ENCODE measurements at regions not wholly inside any gene's neighbourhood (a gene's known extent, or its start where the extent isn't known, plus 50 kb on each side); places are given as distances from the start of the nearest gene placed in this dataset.

- Histone ChIP-seq H3K23ac (ENCODE audit: insufficient read length, low read depth, low read length) (no peak overlapping the region), H3K27me3 (ENCODE audit: insufficient read depth, low read length) (no peaks in the 10 kb centered on the region), H2BK20ac (ENCODE audit: low read depth, low read length, poor library complexity, severe bottlenecking) (no peak overlapping the region), H2AK5ac (ENCODE audit: insufficient read length, low read length) (no peak overlapping the region), H4K20me1 (ENCODE audit: control insufficient read depth, insufficient read depth, insufficient read length) (no peaks in the 10 kb centered on the region), H3K56ac (ENCODE audit: insufficient read length, low read depth, low read length) (no peak overlapping the region), H3K9me3 (ENCODE audit: control insufficient read depth, low read depth, low read length) (no peaks in the 10 kb centered on the region), H4K5ac (ENCODE audit: insufficient read length, low read depth, low read length) (no peak overlapping the region), H3K79me2 (ENCODE audit: insufficient read depth, low read length) (no peaks in the 10 kb centered on the region), H2BK12ac (ENCODE audit: insufficient read length, low read depth, low read length) (no peak overlapping the region), H3K79me1 (ENCODE audit: insufficient read depth, low read depth, low read length, poor library complexity, severe bottlenecking) (no peaks in the 10 kb centered on the region), H3K27ac (ENCODE audit: insufficient read length, low read depth, low read length) (no peak overlapping the region), H3K4me1 (ENCODE audit: insufficient read depth, low read length) (no peaks in the 10 kb centered on the region), H4K8ac (replicated peaks; ENCODE audit: insufficient read length, low read depth, low read length) (no peak overlapping the region), H2BK5ac (ENCODE audit: insufficient read length, low read length) (no peak overlapping the region), H2BK120ac (ENCODE audit: low read depth, low read length, poor library complexity, severe bottlenecking) (no peak overlapping the region), H3K9ac (ENCODE audit: extremely low read depth, insufficient read length, low read length) (no peak overlapping the region), H3K4me2 (ENCODE audit: insufficient read depth, insufficient read length, low read length) (no peak overlapping the region), H2AFZ (ENCODE audit: low read length) (no peak overlapping the region), H3K18ac (ENCODE audit: insufficient read length, low read depth, low read length) (no peak overlapping the region), H3K4ac (ENCODE audit: low read depth, low read length) (no peak overlapping the region), H4K91ac (ENCODE audit: insufficient read length, low read depth, low read length) (no peak overlapping the region), H2BK15ac (ENCODE audit: low read depth, low read length) (no peak overlapping the region), H3K23me2 (ENCODE audit: insufficient read length, low read depth, low read length, poor library complexity, severe bottlenecking) (no peaks in the 10 kb centered on the region), H3T11ph (ENCODE audit: low read length) (no peak overlapping the region), H3K14ac (ENCODE audit: insufficient read depth, low read length) (no peak overlapping the region)
- Mint-ChIP-seq H3K4me3 (no peak overlapping the region), H3K36me3 (ENCODE audit: insufficient read depth in 1 of 3, low read depth in 3 of 3) (no peaks in the 10 kb centered on the region), H3K27ac (no peak overlapping the region), H3K9me3 (no peaks in the 10 kb centered on the region), H3K27me3 (ENCODE audit: low read depth) (no peaks in the 10 kb centered on the region), H3K4me1 (no peaks in the 10 kb centered on the region)
- no peak for TF ChIP-seq CTCF (conservative IDR thresholded peaks at IDR 0.05)
- WGBS (ENCODE audit: extremely low coverage, insufficient read length, low lambda C conversion rate), result no CpG with 5 or more reads among the region's 1 CpG
- DNase-seq, result no peak
Observed at GRCh38 chr13:62537593-62537992, 1121.9 kb upstream of the PCDH20 start.
